Mucosa of stomach (tissue), 1 donor: ENCODE measurements at regions not wholly inside any gene's neighbourhood (a gene's known extent, or its start where the extent isn't known, plus 50 kb on each side); places are given as distances from the start of the nearest gene placed in this dataset.

Source experiments
- H3K27me3 ChIP-seq: one replicate; pipeline ENCODE4 v1.7.0; 2013; ENCODE audit warnings: mild to moderate bottlenecking, low read length; ENCODE audit not compliant: control insufficient read depth, insufficient read depth
- H3K36me3 ChIP-seq: one replicate; pipeline ENCODE4 v1.7.0; 2013; ENCODE audit warnings: low read length; ENCODE audit not compliant: control insufficient read depth, insufficient read depth
- H3K4me1 ChIP-seq: one replicate; pipeline ENCODE4 v1.7.0; 2013; ENCODE audit warnings: mild to moderate bottlenecking, low read length; ENCODE audit not compliant: control insufficient read depth, insufficient read depth
- H3K4me3 ChIP-seq: one replicate; pipeline ENCODE4 v1.7.0; 2013; ENCODE audit warnings: low read length
- H3K9ac ChIP-seq: one replicate; pipeline ENCODE4 v1.7.0; 2013; ENCODE audit warnings: mild to moderate bottlenecking, low read length, moderate library complexity
- H3K9me3 ChIP-seq: one replicate; pipeline ENCODE4 v1.7.0; 2013; ENCODE audit warnings: mild to moderate bottlenecking, low read length, moderate library complexity; ENCODE audit not compliant: control insufficient read depth
- donor health status: Pancreatic carcinoma.

DNA sequence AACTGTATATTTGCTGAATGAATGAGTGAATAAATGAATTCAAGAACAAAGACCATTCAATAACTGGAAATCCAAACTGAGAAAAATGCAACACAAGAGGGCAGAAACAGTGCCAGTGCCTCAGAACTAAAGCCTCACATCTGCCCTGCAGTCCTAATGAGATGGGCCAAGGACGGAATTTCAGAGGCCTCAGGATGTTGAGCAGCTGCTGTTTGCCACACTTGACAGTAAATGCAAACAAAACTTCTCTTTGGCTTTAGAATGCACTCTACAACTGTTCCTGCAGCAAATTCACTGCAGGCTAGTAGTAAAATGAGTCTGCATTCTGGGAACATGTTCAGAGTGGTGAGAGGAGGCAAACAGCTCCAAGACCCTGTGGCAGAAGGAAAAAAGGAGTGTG lies 177.6 kb upstream of the LRFN2 start:
- H3K4me1 ChIP-seq: no peaks in the 10 kb centered on the region
- H3K4me3 ChIP-seq: no peak overlapping the region
- no peaks in the 10 kb centered on the region for H3K36me3 ChIP-seq
- no peak overlapping the region for H3K9ac ChIP-seq
- no peaks in the 10 kb centered on the region for H3K9me3 ChIP-seq
- no peaks in the 10 kb centered on the region for H3K27me3 ChIP-seq

DNA sequence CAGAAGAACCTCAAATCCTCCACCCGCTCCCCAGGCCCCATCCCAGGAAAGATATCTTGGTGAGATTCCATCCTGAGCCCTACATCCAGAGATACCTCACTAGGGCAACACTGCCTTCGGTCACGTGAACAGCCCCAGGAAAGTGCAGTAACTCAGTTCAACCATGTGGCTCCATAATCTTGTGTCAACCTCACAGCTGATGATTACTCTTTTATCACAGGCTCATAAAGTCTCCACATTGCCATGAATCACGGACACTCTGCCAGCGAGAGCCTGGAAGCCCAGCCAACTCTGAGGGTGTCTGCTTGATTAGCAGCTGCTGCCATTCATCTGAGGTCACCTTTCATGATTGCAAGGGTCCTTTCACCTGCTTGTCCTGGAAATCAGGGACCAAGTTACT lies 175.8 kb upstream of the LRFN2 start:
- H3K27me3 ChIP-seq: no peaks in the 10 kb centered on the region
- H3K9me3 ChIP-seq: no peaks in the 10 kb centered on the region
- H3K4me3 ChIP-seq: no peak overlapping the region
- no peaks in the 10 kb centered on the region for H3K36me3 ChIP-seq
- no peaks in the 10 kb centered on the region for H3K4me1 ChIP-seq
- H3K9ac ChIP-seq: no peak overlapping the region

DNA sequence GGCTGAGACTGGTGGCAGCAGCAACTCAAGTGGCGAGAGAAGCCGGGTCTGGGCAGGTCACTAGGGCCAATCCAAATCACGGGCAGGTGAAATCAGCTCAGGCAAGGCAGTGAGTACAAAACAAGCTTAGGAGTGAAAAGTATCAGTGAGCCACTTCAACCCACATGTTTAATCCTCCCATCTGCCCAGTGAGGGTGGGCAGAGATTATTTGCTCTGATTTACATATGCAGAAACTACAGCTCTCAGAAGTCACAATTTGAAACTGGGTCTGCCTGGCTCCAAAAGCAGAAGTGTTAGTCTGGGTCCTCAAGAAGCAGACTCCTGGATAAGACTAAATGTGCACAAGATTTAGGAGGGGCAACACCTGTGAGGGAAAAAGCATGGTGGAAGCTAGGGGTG lies 173.7 kb upstream of the LRFN2 start:
- Histone ChIP-seq H3K4me3 (no peak overlapping the region), H3K36me3 (no peaks in the 10 kb centered on the region), H3K9ac (no peak overlapping the region), H3K4me1 (no peaks in the 10 kb centered on the region), H3K27me3 (peaks cover 15% of the 10 kb centered on the region), H3K9me3 (no peaks in the 10 kb centered on the region)

DNA sequence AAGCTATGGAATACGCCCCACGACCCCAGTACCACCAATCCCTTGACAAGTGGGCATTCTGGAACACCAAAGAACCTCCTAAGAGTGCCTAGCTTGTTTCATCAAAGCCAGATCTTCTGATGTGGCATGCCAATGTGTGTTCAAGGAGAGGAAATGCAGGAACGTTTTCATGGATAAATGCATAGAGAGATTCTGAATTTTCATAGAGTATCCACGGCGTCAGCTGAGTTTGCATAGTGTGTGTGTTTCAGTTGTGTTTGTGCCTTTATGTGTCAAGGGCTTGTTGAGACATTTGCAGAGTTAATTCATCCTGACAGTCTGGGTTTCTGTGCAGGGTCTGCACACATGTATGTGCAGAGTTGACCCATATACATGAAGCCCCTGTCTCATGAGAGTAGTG lies 172.7 kb upstream of the LRFN2 start:
- Histone ChIP-seq H3K4me1 (no peaks in the 10 kb centered on the region), H3K9ac (no peak overlapping the region), H3K4me3 (no peak overlapping the region), H3K36me3 (no peaks in the 10 kb centered on the region), H3K9me3 (no peaks in the 10 kb centered on the region), H3K27me3 (peaks cover 26% of the 10 kb centered on the region)

DNA sequence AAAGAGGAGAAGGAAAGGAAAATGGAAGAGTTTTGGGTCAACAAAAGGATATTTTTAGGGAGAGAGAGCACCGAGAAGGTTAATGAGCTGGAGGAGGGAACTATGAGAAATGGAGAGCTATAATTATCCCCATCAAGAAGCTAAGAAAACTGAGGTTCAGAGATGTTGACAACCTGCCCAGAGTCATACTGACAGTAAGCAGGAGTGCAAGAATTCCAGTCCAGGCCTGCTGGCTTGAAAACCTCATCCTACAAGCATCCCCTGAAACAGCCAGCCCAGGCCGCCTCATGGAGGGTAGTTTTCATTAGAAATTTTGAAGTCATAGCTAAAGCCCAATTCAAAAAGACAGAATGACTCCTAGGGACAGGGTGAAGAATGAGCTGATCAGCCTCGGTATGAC lies 172.1 kb upstream of the LRFN2 start:
- no peak overlapping the region for H3K4me3 ChIP-seq

DNA sequence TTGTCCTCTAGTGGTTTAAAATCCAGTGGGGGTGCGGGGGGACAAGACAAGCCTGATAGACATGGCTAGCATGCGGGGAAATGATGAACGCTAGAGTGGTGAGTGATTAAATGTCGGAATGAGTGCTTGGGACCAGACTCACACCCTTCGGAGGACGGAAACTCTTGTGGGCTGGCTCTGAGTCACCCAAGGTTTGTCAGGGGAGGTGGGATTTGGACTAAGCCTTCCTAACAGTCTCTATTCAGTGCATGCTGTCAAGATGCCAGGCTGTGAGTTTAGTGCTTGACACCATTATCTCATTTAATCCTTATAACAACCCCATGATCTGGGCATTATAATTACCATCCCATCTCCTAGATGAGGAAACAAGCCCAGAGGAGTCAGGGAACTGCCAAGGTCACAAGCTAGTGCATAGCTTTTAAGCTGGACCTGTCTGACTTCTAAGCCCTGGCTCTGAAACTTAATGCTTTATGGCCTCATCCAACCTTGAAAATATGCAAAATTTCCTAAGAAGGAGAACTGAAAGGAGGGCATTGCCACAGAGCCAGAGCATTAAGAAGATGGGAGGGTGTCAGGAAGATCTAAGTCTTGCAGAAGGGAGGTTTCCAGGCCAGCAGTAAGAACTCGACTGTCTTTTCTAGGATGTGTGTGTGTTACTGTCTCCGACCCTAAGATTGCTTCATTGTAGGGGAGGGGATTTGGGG lies 168.7 kb upstream of the LRFN2 start:
- H3K4me3 ChIP-seq: no peak overlapping the region

More for the DNA sequence above, 172.1 kb upstream of the LRFN2 start:
- Histone ChIP-seq H3K36me3 (no peaks in the 10 kb centered on the region), H3K27me3 (peaks cover 32% of the 10 kb centered on the region), H3K9ac (no peak overlapping the region), H3K4me1 (no peaks in the 10 kb centered on the region), H3K9me3 (no peaks in the 10 kb centered on the region)

DNA sequence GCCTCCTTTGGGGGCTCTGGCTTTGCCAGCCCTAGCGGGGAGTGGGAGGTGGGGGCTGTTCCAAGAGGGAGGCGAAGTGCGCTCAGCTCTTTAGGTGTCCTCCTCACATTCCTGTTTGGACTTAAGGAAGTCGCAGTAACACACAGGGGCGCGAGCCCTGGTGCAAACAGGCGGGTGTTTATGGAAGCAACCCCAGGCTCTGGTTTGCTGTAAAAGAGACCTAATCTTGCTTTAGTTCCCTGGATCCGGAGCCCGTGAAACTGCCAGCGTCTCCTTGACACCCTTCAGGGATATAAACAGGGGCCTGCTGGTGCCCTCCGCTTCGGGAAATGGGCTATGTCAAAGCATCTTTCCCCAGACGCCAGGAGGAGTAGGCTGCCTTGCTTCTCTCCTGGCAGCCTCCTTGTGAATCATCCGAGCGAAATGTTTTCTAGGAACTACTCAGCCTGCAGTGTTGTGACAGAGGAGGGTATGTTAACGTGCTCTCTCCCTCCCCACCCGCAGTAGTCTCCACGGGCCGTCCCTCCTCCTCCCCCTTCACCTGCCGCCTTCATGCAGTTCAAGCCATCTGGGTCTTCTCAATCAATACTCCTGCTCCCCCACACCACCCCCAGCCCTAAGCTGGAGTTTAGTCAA lies 168.0 kb upstream of the LRFN2 start:
- Histone ChIP-seq H3K27me3 (peaks cover 33% of the 10 kb centered on the region), H3K9ac (no peak overlapping the region), H3K4me3 (no peak overlapping the region), H3K36me3 (no peaks in the 10 kb centered on the region), H3K4me1 (no peaks in the 10 kb centered on the region), H3K9me3 (no peaks in the 10 kb centered on the region)

More for the DNA sequence above, 168.7 kb upstream of the LRFN2 start:
- Histone ChIP-seq H3K36me3 (no peaks in the 10 kb centered on the region), H3K4me1 (no peaks in the 10 kb centered on the region), H3K9ac (no peak overlapping the region), H3K9me3 (no peaks in the 10 kb centered on the region), H3K27me3 (peaks cover 33% of the 10 kb centered on the region)

DNA sequence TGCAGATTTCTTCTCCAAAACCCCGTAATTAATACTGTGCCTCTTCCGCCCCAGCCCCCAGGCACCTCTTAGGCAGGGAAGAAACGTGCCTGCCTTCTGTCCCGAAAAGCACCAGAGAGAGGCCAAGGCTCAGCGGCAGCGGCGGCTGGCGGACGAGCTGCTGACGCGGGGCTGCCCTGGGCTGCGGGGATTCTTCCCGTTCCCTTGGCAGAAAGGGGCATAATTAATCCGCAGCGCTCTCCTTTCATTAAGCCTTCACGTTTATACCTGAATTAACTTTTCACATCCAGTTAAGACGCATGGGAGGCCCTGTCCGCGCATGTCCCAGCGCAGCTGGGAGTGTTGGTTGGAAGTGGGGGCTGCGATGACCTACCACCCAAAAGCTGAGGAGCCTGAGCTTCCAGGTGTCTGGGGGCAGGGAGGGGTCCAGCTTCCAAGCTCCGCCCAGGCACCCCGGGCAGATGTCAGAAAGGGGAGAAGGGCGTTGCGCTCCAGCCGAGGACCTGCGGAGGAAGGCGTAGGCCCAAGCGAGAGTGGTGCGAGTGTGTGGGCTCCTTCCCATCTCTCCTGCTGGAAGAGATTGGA lies 167.4 kb upstream of the LRFN2 start:
- Histone ChIP-seq H3K9ac (no peak overlapping the region), H3K36me3 (no peaks in the 10 kb centered on the region), H3K27me3 (peaks cover 33% of the 10 kb centered on the region), H3K9me3 (no peaks in the 10 kb centered on the region), H3K4me3 (no peak overlapping the region), H3K4me1 (no peaks in the 10 kb centered on the region)

DNA sequence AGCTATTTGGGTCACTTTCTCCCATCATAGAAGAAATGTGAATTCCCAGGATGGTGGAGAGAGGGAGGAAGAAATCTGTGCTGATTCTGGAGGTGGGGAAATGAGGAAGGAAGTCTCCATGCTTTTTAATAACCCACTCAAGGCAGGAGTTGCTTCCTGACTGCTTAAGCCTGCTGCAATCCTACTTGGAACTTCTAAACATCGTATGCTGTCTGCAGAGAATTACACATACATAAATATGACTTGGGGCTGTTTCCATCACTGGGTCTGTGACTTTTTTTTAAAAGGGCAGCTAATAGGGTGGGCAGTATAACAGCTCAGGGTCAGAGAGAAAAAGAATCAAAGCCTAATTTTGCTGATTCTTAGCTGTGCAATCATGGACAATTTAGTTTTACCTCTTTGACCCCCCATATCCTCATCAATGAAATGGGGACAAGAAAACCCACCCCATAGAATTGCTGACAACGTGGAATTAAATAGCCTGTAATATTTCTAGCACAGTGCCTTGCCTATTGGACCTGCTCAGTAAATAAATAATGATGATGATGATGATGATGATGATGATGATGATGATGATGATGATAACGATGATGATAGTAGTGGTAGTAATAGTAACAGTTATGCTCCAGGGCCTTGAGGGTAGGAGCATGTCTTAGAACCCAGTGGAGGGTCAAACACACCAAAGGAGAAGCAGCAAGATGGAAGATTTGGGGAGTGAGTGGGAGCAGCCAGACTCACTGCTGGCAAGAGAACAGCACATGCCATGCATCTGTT lies 166.7 kb upstream of the LRFN2 start:
- no peak overlapping the region for H3K4me3 ChIP-seq
- H3K4me1 ChIP-seq: no peaks in the 10 kb centered on the region
- H3K36me3 ChIP-seq: no peaks in the 10 kb centered on the region
- no peak overlapping the region for H3K9ac ChIP-seq
- peaks cover 33% of the 10 kb centered on the region for H3K27me3 ChIP-seq
- H3K9me3 ChIP-seq: no peaks in the 10 kb centered on the region

DNA sequence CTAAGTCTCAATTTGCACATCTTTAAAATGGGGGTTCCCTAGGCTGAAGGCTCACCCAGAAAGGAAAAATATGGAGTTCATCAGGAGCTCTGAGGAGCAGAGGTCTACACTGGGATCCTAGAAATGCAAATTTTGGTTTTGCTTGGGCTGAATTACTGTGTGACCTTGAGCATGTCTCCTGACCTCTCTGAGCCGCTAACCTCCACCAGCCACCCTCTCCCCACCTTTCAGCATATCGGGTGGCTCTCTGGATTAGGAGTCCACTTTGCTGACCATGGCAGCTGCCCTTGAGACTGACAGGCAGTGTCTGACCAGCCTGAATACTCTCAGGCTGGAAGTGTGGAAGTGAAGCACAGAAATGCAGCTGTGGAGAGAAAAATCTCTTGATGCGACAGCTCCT lies 165.9 kb upstream of the LRFN2 start:
- no peaks in the 10 kb centered on the region for H3K4me1 ChIP-seq
- no peaks in the 10 kb centered on the region for H3K9me3 ChIP-seq
- peaks cover 33% of the 10 kb centered on the region for H3K27me3 ChIP-seq
- H3K9ac ChIP-seq: no peak overlapping the region
- H3K4me3 ChIP-seq: no peak overlapping the region
- no peaks in the 10 kb centered on the region for H3K36me3 ChIP-seq

DNA sequence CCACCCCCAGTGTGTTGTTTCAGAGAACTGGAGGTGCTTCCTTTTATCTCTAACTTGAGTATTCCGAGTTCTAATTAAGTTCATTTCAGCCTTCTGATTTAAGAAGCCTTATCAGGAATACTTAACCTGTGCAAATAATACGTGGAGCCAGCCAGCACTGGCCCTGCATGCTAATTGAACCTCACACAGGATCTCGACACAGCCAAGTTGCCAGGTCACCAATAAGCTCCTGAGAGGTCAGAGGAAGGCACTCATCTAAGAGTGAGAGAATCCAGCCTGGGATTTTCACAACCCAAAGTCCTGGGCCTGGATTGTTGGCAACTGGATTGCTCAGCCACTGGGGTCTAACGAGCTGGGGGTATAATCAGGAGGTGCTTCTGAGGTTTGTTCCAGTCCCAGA lies 157.7 kb upstream of the LRFN2 start:
- Histone ChIP-seq H3K9me3 (no peaks in the 10 kb centered on the region), H3K36me3 (no peaks in the 10 kb centered on the region), H3K27me3 (no peaks in the 10 kb centered on the region), H3K4me1 (peaks cover 28% of the 10 kb centered on the region), H3K9ac (no peak overlapping the region), H3K4me3 (no peak overlapping the region)
